SK-N-SH (cell line): ENCODE measurements at regions not wholly inside any gene's neighbourhood (a gene's known extent, or its start where the extent isn't known, plus 50 kb on each side); places are given as distances from the start of the nearest gene placed in this dataset.

Source experiments
- CTCF ChIA-PET: fragments of 300-600, 350-600 bp; formaldehyde crosslinking; extraction: SDS; loops from one replicate; lab custom pipeline; 2021; lab: Yijun Ruan, JAX
- POLR2A ChIA-PET: fragments of 350-600 bp; sonication (Branson Sonifier 250); formaldehyde crosslinking; extraction: SDS; loops from one replicate; lab custom pipeline; 2020; ENCODE audit warnings: antibody characterized with exemption, inconsistent platforms; lab: Yijun Ruan, JAX
- DNase-seq: peaks from one replicate; pipeline ENCODE4 v3.0.0; 2012
- H2AFZ ChIP-seq: fragments of 200-600 bp; sonication (generic); 2 replicates; pipeline ENCODE4 v1.8.1; 2016; ENCODE audit warnings: antibody characterized with exemption, mild to moderate bottlenecking, low read depth
- H3F3A ChIP-seq: fragments of 200-600 bp; sonication (generic); replicated peaks from 2 replicates; pipeline ENCODE3; 2016; ENCODE audit warnings: antibody characterized with exemption, mild to moderate bottlenecking; ENCODE audit not compliant: insufficient read depth
- H3K27ac ChIP-seq, 2 experiments: fragments of 200-500 bp in 1 of 2; fragments of 200-600 bp in 1 of 2; sonication (Bioruptor generic) in 1 of 2; sonication (generic), shearing (Covaris generic) in 1 of 2; 2 replicates each; pipeline versions ENCODE4 v1.5.1 to v1.6.1; 2014 to 2016; ENCODE audit warnings: low read depth in 2 of 2, inconsistent platforms in 1 of 2, low read length in 1 of 2, mild to moderate bottlenecking in 1 of 2, mixed read lengths in 1 of 2
- H3K27me3 ChIP-seq: fragments of 200-600 bp; sonication (generic), shearing (Covaris generic); 2 replicates; pipeline ENCODE4 v1.6.1; 2016; ENCODE audit warnings: mixed run types; ENCODE audit not compliant: insufficient read depth
- H3K36me3 ChIP-seq, 2 experiments: fragments of 200-500 bp in 1 of 2; fragments of 200-600 bp in 1 of 2; sonication (Bioruptor generic) in 1 of 2; sonication (generic) in 1 of 2; replicated peaks in 1 of 2; 2 replicates each; pipeline versions ENCODE3 to v1.5.1; 2014 to 2016; ENCODE audit warnings: low read length in 1 of 2, mild to moderate bottlenecking in 1 of 2; ENCODE audit not compliant: insufficient read depth in 2 of 2, control insufficient read depth in 1 of 2
- H3K4me1 ChIP-seq, 2 experiments: fragments of 200-500 bp in 1 of 2; fragments of 200-600 bp in 1 of 2; sonication (Bioruptor generic) in 1 of 2; sonication (generic), shearing (Covaris generic) in 1 of 2; 2 replicates each; pipeline versions ENCODE4 v1.5.1 to v1.6.1; 2014 to 2016; ENCODE audit warnings: low read depth in 1 of 2, low read length in 1 of 2, mixed run types in 1 of 2; ENCODE audit not compliant: insufficient read depth in 2 of 2, control insufficient read depth in 1 of 2
- H3K4me2 ChIP-seq: fragments of 200-600 bp; sonication (generic), shearing (Covaris generic); 2 replicates; pipeline ENCODE4 v1.6.1; 2017; ENCODE audit warnings: mixed run types
- H3K4me3 ChIP-seq, 2 experiments: fragments of 200-500 bp in 1 of 2; fragments of 200-600 bp in 1 of 2; sonication (Bioruptor generic) in 1 of 2; sonication (generic), shearing (Covaris generic) in 1 of 2; 2 replicates each; pipeline versions ENCODE4 v1.5.1 to v1.8.1; 2014 to 2016; ENCODE audit warnings: low read depth in 2 of 2, inconsistent platforms in 1 of 2, low read length in 1 of 2, mild to moderate bottlenecking in 1 of 2, mixed read lengths in 1 of 2, moderate library complexity in 1 of 2
- H3K79me2 ChIP-seq: fragments of 200-600 bp; sonication (generic); 2 replicates; pipeline ENCODE4 v1.8.1; 2017; ENCODE audit warnings: mild to moderate bottlenecking; ENCODE audit not compliant: insufficient read depth
- H3K9ac ChIP-seq: fragments of 200-600 bp; sonication (generic); 2 replicates; pipeline ENCODE4 v1.6.1; 2017; ENCODE audit warnings: mixed run types
- H3K9me2 ChIP-seq: fragments of 200-600 bp; sonication (generic); 2 replicates; pipeline ENCODE4 v1.6.1; 2017; ENCODE audit warnings: mixed run types
- H3K9me3 ChIP-seq: fragments of 200-600 bp; sonication (generic); 2 replicates; pipeline ENCODE4 v1.6.1; 2017; ENCODE audit warnings: mixed run types, mild to moderate bottlenecking, moderate library complexity
- H4K20me1 ChIP-seq: fragments of 200-600 bp; sonication (generic); 2 replicates; pipeline ENCODE4 v1.6.1; 2017; ENCODE audit warnings: mild to moderate bottlenecking, mixed run types; ENCODE audit not compliant: insufficient read depth
- CHD2 ChIP-seq: fragments of 150-350 bp; IDR thresholded peaks from 2 replicates; pipeline ENCODE4 v1.6.1; 2018; ENCODE audit warnings: low read length; ENCODE audit not compliant: partially characterized antibody
- ELF1 ChIP-seq: IDR thresholded peaks from 2 replicates; pipeline ENCODE4 v1.4.0; 2012
- EP300 ChIP-seq, 2 experiments: IDR thresholded peaks; 2 replicates each; pipeline versions ENCODE4 v1.4.0 to v1.6.1; 2012; ENCODE audit warnings: borderline replicate concordance in 1 of 2, low read depth in 1 of 2, low read length in 1 of 2
- EZH2phosphoT487 ChIP-seq: fragments of 200-600 bp; sonication (generic); IDR thresholded peaks from 2 replicates; pipeline ENCODE4 v1.6.1; 2017; ENCODE audit warnings: low read depth, mixed run types, mild to moderate bottlenecking, antibody characterized with exemption, moderate library complexity, borderline replicate concordance
- FOSL2 ChIP-seq: IDR thresholded peaks from 2 replicates; pipeline ENCODE4 v1.4.0; 2012; ENCODE audit warnings: low read depth, mild to moderate bottlenecking, moderate library complexity, borderline replicate concordance
- FOXJ3 ChIP-seq: sonication (generic); formaldehyde crosslinking; IDR thresholded peaks from 2 replicates; pipeline ENCODE4 v1.5.1; 2020; ENCODE audit warnings: mild to moderate bottlenecking, missing genetic modification reagents
- GATA2 ChIP-seq: sonication (generic); formaldehyde crosslinking; IDR thresholded peaks from 2 replicates; pipeline ENCODE4 v1.5.0; 2020; ENCODE audit warnings: mild to moderate bottlenecking, missing genetic modification reagents
- JUND ChIP-seq: IDR thresholded peaks from 2 replicates; pipeline ENCODE4 v1.4.0; 2012
- MEF2A ChIP-seq: IDR thresholded peaks from 2 replicates; pipeline ENCODE4 v1.4.0; 2012; ENCODE audit warnings: low read depth, borderline replicate concordance
- MXI1 ChIP-seq: IDR thresholded peaks from 2 replicates; pipeline ENCODE4 v1.6.1; 2012; ENCODE audit warnings: mild to moderate bottlenecking, low read depth, low read length, improper control_type of control experiment
- NFIC ChIP-seq: IDR thresholded peaks from 2 replicates; pipeline ENCODE4 v1.4.0; 2012; ENCODE audit warnings: borderline replicate concordance
- NRF1 ChIP-seq: IDR thresholded peaks from 2 replicates; pipeline ENCODE4 v1.6.1; 2012; ENCODE audit warnings: low read depth, mild to moderate bottlenecking, low read length
- RAD21 ChIP-seq: IDR thresholded peaks from 2 replicates; pipeline ENCODE4 v1.6.1; 2012; ENCODE audit warnings: mild to moderate bottlenecking, low read length
- RFX5 ChIP-seq: IDR thresholded peaks from 2 replicates; pipeline ENCODE4 v1.6.1; 2012; ENCODE audit warnings: mild to moderate bottlenecking, improper control_type of control experiment, low read length
- RXRA ChIP-seq: IDR thresholded peaks from 2 replicates; pipeline ENCODE4 v1.4.0; 2012; ENCODE audit warnings: low read depth, mild to moderate bottlenecking, borderline replicate concordance
- SIN3A ChIP-seq: IDR thresholded peaks from 2 replicates; pipeline ENCODE4 v1.6.1; 2012; ENCODE audit warnings: low read depth, mild to moderate bottlenecking, low read length, moderate library complexity, borderline replicate concordance
- USF1 ChIP-seq: IDR thresholded peaks from 2 replicates; pipeline ENCODE4 v1.4.0; 2012; ENCODE audit warnings: low read depth, borderline replicate concordance
- WGBS: methylation state at CpG from one replicate; pipeline ENCODE4 v1.1.6; 2017; ENCODE audit warnings: low lambda C conversion rate; 5-methylcytosine and 5-hydroxymethylcytosine counted together
- TF ChIP-seq, protein P1 (sequence below): fragments of 150-350 bp; IDR thresholded peaks from 2 replicates; pipeline ENCODE4 v1.6.1; 2016; ENCODE audit warnings: mild to moderate bottlenecking, low read depth, low read length
- TF ChIP-seq, protein P2 (sequence below): fragments of 150-350 bp; IDR thresholded peaks from 2 replicates; pipeline ENCODE4 v1.6.1; 2017; ENCODE audit warnings: antibody characterized with exemption, low read length, low read depth, borderline replicate concordance
- TF ChIP-seq, protein P3 (sequence below): fragments of 200-600 bp; sonication (generic); IDR thresholded peaks from 2 replicates; pipeline ENCODE4 v1.6.1; 2017; ENCODE audit warnings: antibody characterized with exemption, mild to moderate bottlenecking, moderate library complexity

DNA sequence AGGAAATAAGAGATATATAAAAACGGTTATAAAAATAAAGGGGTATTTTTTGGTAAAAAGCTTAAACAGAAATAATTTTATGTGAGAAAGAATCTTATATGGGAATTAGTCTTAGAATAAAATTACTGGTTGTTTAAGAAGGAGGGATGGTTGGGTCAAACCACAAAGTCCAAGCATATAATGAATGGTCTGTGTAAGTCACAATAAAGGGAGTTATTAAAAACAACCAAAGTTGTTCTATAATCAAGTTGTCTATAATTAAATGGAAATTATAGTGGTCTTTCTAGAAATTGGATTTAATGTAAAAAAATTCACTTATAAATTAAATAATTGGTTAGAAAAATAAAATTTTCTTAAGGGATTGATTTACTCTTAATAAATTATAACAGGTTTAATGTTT lies 304.8 kb downstream of the POM121L12 start:
- Histone ChIP-seq H3K9me3 (peaks cover 38% of the 10 kb centered on the region), H3K9ac (no peak overlapping the region), H3K4me3 (no peak overlapping the region), H4K20me1 (no peaks in the 10 kb centered on the region), H3F3A (no peaks in the 10 kb centered on the region), H3K36me3 (peaks cover 0 to 7% of the 10 kb centered on the region in 2 experiments), H3K4me1 (no peaks in the 10 kb centered on the region), H3K4me2 (no peak overlapping the region), H3K9me2 (no peaks in the 10 kb centered on the region; the same call in 1 of the 2 replicates), H3K27ac (no peak overlapping the region), H3K79me2 (no peaks in the 10 kb centered on the region), H2AFZ (no peak overlapping the region), H3K27me3 (no peaks in the 10 kb centered on the region)
- WGBS: 47% methylated on average over 1 of the region's 1 CpG
- DNase-seq: no peak
- TF ChIP-seq MEF2A: no peak
- no peak for TF ChIP-seq RAD21
- TF ChIP-seq FOXJ3 (CRISPR knock-in tag): no peak
- no peak for TF ChIP-seq MXI1
- no peak for TF ChIP-seq EZH2phosphoT487
- TF ChIP-seq ELF1: no peak
- TF ChIP-seq CHD2: no peak
- no peak for TF ChIP-seq RXRA
- TF ChIP-seq FOSL2: no peak
- TF ChIP-seq GATA2 (CRISPR knock-in tag): no peak
- TF ChIP-seq RFX5: no peak
- TF ChIP-seq NFIC: no peak
- TF ChIP-seq, protein P1, sequence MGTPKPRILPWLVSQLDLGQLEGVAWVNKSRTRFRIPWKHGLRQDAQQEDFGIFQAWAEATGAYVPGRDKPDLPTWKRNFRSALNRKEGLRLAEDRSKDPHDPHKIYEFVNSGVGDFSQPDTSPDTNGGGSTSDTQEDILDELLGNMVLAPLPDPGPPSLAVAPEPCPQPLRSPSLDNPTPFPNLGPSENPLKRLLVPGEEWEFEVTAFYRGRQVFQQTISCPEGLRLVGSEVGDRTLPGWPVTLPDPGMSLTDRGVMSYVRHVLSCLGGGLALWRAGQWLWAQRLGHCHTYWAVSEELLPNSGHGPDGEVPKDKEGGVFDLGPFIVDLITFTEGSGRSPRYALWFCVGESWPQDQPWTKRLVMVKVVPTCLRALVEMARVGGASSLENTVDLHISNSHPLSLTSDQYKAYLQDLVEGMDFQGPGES: no peak
- no peak for TF ChIP-seq USF1
- TF ChIP-seq, protein P2, sequence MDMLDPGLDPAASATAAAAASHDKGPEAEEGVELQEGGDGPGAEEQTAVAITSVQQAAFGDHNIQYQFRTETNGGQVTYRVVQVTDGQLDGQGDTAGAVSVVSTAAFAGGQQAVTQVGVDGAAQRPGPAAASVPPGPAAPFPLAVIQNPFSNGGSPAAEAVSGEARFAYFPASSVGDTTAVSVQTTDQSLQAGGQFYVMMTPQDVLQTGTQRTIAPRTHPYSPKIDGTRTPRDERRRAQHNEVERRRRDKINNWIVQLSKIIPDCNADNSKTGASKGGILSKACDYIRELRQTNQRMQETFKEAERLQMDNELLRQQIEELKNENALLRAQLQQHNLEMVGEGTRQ: no peak
- TF ChIP-seq NRF1: no peak
- TF ChIP-seq, protein P3, sequence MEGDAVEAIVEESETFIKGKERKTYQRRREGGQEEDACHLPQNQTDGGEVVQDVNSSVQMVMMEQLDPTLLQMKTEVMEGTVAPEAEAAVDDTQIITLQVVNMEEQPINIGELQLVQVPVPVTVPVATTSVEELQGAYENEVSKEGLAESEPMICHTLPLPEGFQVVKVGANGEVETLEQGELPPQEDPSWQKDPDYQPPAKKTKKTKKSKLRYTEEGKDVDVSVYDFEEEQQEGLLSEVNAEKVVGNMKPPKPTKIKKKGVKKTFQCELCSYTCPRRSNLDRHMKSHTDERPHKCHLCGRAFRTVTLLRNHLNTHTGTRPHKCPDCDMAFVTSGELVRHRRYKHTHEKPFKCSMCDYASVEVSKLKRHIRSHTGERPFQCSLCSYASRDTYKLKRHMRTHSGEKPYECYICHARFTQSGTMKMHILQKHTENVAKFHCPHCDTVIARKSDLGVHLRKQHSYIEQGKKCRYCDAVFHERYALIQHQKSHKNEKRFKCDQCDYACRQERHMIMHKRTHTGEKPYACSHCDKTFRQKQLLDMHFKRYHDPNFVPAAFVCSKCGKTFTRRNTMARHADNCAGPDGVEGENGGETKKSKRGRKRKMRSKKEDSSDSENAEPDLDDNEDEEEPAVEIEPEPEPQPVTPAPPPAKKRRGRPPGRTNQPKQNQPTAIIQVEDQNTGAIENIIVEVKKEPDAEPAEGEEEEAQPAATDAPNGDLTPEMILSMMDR: no peak
- TF ChIP-seq JUND: no peak
- TF ChIP-seq EP300 (IDR thresholded peaks at IDR 0.05; ENCODE audit: borderline replicate concordance in 1 of 2, low read depth in 1 of 2, low read length in 1 of 2): no peak
- no peak for TF ChIP-seq SIN3A
- CTCF ChIA-PET: interaction anchor here (2.4 kb wide), 1 partner anchor 10 kb away, joined by 11 read pairs; no protein-coding TSS in a partner anchor
- POLR2A ChIA-PET: no interaction called here
